Fibroblast of skin of left biceps (primary cell): ENCODE measurements at regions not wholly inside any gene's neighbourhood (a gene's known extent, or its start where the extent isn't known, plus 50 kb on each side); places are given as distances from the start of the nearest gene placed in this dataset.
"Not testable (repeated sequence)": the region's sequence is repeated elsewhere in the genome, so short reads cannot be mapped to it uniquely, and the experiment has no call there.

ENCODE experiments used
- DNase-seq, 2 experiments: peaks; one replicate each; pipeline ENCODE4 v3.0.0-alpha.2; 2013; ENCODE audit warnings: low read depth in 2 of 2

GRCh38 chr2:7094231-7094741 lies 177.1 kb downstream of the RNF144A start:
- peak in 1 of 2 experiments; percentile 36 for DNase-seq

GRCh38 chr2:7096726-7097352 lies 179.6 kb downstream of the RNF144A start:
- no peak for DNase-seq

- no peak for DNase-seq
Measured at GRCh38 chr2:7097353-7097895, 180.2 kb downstream of the RNF144A start.

- no peak for DNase-seq
Measured at GRCh38 chr2:7098816-7099215, 181.6 kb downstream of the RNF144A start.

GRCh38 chr2:7099687-7100086 lies 182.5 kb downstream of the RNF144A start:
- DNase-seq, result not testable (repeated sequence)

GRCh38 chr2:7102826-7103225 lies 185.6 kb downstream of the RNF144A start:
- DNase-seq, result no peak

- DNase-seq, result no peak
Measured at GRCh38 chr2:7108792-7109532, 191.8 kb downstream of the RNF144A start.

GRCh38 chr2:7109533-7109885 lies 192.3 kb downstream of the RNF144A start:
- DNase-seq, result no peak

GRCh38 chr2:7111626-7112025 lies 194.4 kb downstream of the RNF144A start:
- no peak for DNase-seq

- no peak for DNase-seq
Measured at GRCh38 chr2:7115364-7115763, 198.2 kb downstream of the RNF144A start.

- DNase-seq, result no peak
Measured at GRCh38 chr2:7115906-7116305, 198.7 kb downstream of the RNF144A start.

GRCh38 chr2:7116511-7116910 lies 199.3 kb downstream of the RNF144A start:
- no peak for DNase-seq

- DNase-seq, result peak in 1 of 2 experiments; percentile 3
Measured at GRCh38 chr2:7117076-7117475, 199.9 kb downstream of the RNF144A start.

- DNase-seq, result no peak
Measured at GRCh38 chr2:7118606-7119131, 201.5 kb downstream of the RNF144A start.

GRCh38 chr2:7119132-7119835 lies 202.1 kb downstream of the RNF144A start:
- DNase-seq, result peak; percentile 39 to 45

- DNase-seq, result no peak
Measured at GRCh38 chr2:7121851-7122250, 204.6 kb downstream of the RNF144A start.

- DNase-seq, result no peak
Measured at GRCh38 chr2:7127156-7127555, 209.9 kb downstream of the RNF144A start.

GRCh38 chr2:7127687-7128086 lies 210.5 kb downstream of the RNF144A start:
- no peak for DNase-seq

GRCh38 chr2:7131261-7131660 lies 214.0 kb downstream of the RNF144A start:
- no peak for DNase-seq

- DNase-seq, result no peak
Measured at GRCh38 chr2:7132753-7133152, 215.5 kb downstream of the RNF144A start.

GRCh38 chr2:7133521-7133920 lies 216.3 kb downstream of the RNF144A start:
- no peak for DNase-seq

- DNase-seq, result no peak
Measured at GRCh38 chr2:7140306-7140705, 223.1 kb downstream of the RNF144A start.
